Left colon (tissue), 2 donors: ENCODE measurements at regions not wholly inside any gene's neighbourhood (a gene's known extent, or its start where the extent isn't known, plus 50 kb on each side); places are given as distances from the start of the nearest gene placed in this dataset.

Experiments
- ATAC-seq: fragments of 200-7000 bp; cut with Tn5 transposase; one replicate; pipeline ENCODE4 v1.9.1; 2020; ENCODE audit warnings: mild to moderate bottlenecking, moderate library complexity
- DNase-seq, 2 donors: peaks; one replicate each; pipeline ENCODE4 v3.0.0-alpha.2; 2020
- intact Hi-C, 2 donors: fragments of 100-400 bp; cut with DNase I in 1 of 2; cut with micrococcal nuclease in 1 of 2; formaldehyde crosslinking; loops; one replicate each; pipeline versions ENCODE4 v1.11.2 to v1.14.0; 2022; cut with DNase I, micrococcal nuclease
- donor health status: DM: no; HTN: no; CAD: no.
- donor health status: DM: yes; HTN: yes; CAD: no.

DNA sequence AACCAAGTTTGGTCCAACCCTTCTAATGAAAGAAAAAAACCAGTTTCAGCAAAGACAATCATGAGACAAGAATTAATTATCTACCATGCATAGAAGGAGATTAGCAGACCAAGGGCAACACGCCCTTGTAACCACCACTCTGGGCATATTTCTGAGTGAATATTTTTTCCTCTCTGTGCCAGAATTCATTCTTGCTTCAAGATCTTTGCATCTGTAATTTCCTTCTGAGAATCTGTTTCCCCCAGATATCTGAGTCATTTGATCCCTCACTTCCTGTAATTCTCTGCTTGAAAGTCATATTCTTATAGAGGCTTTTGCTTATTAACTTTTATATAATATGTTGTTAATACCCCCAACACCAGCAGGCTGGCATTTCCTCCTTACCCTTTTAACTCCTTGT is 243.7 kb downstream of the SLC16A7 start:
- intact Hi-C loops: no loop called here
- ATAC-seq (no peak), DNase-seq (no peak)

DNA sequence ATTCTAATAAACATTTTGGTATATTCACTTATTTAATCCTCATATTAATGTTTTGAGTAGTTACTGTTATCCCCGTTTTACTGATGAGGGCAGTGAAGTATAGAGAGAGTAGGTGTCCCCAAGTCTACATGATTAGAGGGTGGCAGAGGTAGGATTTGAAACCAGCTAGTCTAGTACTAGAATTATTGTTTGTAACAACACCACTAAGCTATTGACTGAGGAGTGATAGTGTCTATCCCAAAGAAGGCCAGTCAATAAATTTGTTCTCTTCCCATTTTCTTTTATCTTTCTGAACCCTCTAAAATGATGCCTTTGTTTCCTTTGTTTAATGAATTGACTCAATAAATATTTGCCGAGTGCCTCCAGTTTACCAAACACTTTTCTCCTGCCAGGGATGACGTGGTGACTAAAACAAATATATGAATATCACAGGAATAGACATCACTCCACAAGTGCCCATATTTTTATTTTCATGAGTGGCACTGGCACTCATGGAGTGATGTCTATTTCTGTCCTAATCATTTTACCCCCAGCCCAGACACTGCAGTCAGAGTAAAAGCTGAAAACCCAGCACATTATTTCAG is 247.5 kb downstream of the SLC16A7 start:
- ATAC-seq: no peak
- DNase-seq: no peak
- intact Hi-C loops: no loop called here

DNA sequence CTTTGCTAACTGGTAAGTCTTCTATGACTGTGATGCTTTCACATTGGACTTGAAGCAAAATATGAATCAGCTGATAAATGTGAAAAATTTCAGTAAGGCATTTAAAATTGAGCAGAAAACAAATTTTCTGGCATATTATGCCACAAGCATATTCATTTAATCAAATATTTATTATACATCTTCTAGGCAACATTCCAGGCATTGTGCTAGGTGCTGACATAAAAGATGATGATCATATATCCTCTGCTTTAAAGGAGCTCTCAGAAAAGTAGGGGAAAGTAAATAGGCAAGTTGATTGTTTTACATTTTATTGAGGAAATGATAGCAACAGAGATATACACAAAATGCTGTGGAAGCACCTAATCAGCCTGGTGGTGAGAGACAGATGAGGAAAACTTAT is 248.9 kb downstream of the SLC16A7 start:
- DNase-seq (no peak), ATAC-seq (no peak)
- intact Hi-C loops: no loop called here

DNA sequence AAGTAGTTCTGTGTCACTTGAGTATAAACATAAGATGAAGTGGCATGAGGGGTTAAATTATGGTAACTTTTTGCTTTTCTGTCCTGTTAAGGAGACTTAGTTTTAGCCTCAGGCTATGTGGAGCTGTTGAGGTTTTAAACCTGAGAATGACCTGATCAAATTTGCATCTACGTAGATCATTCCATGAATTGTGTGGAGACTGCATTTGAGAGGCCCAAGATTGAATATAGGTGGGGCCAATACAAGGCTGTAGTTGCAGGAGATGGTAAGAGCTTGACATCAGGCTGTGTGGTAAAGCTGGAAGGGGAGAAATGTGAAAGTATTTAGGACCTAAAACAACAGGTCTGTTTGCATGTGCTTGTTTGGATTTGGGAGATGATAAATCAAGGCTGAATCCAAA is 249.5 kb downstream of the SLC16A7 start:
- intact Hi-C loops: no loop called here
- no peak for DNase-seq
- no peak for ATAC-seq

DNA sequence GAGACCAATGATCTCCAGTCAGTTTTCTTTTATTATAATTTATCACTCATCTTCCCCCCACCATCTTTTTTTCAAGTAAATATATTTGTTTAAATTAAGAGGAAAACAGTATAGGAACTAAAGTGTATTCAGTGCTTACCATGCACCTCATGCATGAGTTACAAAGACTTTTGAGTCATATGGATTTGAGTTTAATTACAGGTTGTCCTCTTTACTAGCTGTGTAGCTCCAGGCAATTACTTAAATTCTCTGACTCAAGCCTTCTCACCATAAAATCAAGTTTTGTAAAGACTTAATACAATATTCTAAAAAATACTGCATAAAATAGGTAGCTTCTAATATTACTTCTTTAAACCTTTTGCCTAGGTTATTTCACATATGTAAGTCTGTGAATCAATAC is 251.3 kb downstream of the SLC16A7 start:
- intact Hi-C loops: no loop called here
- no peak for DNase-seq
- ATAC-seq: no peak

DNA sequence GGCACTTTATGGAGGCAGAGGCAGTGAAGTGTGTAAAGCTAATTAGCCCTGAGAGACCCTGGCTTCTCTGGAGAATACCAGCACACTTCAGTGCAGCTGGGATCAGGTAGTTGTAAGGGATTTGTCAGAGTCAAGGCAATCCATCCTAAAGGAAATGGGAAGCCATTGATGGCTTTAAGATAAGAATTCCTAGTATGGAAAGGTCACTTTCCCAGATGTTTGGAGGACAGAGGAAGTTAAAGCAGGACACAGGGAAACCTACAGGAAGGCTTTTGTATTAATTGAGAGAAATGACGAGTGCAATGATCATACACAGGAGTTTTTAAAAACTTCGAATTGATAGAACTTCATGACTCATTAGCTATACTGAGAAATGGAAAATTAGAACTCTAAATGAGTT is 254.4 kb downstream of the SLC16A7 start:
- no peak for ATAC-seq
- intact Hi-C loops: no loop called here
- DNase-seq: no peak

DNA sequence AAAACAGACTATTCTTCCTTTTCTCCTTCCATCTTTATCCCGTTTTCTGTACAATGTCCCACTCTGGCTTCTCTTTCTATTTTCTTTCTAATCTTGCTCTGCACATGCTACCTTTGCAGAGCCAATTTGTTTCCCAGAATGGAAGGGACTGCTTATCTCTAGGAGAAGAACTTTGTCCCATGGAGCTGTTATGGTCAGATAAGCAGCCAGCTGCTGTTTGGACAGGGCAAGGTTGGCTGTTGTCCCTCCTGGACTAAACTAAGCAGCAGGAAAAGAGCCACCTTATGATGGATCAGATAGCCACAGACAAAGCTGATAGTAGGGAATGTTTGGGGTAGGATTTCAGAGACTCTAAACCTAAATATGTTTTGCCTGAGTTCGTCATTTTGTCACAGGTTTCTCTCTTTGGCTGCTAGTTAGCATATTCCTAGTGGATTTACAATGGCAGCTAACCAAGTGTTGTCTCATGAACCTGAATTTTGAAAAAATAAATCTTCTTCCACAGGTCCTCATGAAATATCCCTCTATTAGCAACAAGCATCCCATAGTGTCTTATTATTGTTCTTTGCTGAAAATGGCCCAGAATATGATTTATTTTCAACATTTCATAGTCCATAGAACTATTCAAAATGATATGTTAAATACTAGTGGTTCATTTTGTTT is 262.8 kb downstream of the SLC16A7 start:
- ATAC-seq: peak; percentile 100
- peak; percentile 25 to 49 for DNase-seq
- intact Hi-C loops: no loop called here

DNA sequence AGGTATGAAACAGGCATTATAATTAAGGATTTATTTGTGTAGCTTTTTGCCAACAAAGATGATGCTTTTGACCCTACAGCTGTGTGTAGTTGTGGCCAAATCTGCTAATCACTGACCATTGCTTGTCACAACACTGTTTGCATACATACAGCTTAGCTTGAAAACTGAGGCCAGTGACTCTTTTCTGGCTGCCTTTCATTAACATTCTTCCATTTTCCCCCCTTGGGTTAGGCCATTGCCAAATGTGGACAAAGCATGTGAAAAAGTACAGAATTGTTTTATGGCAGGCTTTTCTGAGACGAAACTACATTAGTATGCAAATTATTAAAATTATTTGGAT is 263.3 kb downstream of the SLC16A7 start:
- intact Hi-C loops: no loop called here
- DNase-seq: no peak
- no peak for ATAC-seq

DNA sequence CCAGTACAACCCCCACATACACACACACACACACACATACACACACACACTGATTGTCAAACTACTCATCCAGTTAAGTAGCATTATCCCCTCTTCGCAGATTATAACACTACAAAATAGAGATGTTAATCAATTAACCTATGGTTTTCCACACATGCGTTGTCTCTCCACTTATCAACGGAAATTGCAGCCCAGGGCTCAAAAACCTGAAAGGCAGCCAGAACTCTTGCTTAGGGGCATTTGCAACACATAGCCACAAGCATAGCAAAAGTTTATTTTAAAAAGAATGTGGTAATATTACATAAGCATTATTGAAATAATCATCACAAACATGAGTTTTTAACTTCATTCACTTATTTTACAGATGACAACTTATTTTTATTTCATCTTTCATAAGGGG is 265.8 kb downstream of the SLC16A7 start:
- intact Hi-C loops: no loop called here
- ATAC-seq: no peak

DNA sequence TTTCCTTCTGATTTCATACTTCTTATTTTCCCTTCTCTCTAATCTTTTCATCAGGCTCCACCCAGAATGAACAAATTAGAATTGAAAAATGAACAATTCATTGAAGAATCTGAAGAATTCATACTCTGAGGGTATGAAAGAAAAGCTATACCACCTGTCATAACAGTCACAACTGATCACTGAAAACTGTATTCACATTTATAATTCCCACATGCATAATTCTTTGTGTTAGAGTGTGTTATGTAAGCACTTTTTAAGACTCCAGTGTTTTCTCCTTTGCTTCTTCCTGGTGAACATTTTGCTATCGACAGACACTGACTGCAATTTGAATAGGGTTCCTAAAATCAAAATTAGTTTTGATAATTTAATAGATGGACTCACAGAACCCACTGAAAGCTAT is 271.2 kb downstream of the SLC16A7 start:
- intact Hi-C loops: no loop called here
- ATAC-seq: no peak
- DNase-seq: no peak

More for the DNA sequence above, 265.8 kb downstream of the SLC16A7 start:
- DNase-seq: no peak

DNA sequence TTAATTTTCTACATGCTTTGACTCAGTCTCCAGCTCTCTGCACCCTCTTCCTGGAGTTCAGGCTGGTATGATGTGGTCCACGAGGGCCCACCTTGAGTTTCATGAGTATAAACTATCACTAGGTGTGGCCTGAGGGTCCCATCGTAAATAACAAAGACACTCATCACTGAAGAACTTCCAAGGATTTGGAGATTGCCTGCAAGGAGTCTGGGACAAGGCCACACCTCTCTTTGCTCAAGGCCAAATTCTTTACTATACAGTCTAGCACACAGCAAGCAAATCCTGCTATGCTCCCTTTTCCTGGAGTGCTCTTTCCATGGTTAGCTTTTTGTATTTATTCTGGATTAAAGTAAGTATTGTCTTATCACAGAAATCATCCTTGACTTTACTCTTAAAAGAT is 271.9 kb downstream of the SLC16A7 start:
- intact Hi-C loops: no loop called here
- no peak for DNase-seq
- ATAC-seq: no peak

DNA sequence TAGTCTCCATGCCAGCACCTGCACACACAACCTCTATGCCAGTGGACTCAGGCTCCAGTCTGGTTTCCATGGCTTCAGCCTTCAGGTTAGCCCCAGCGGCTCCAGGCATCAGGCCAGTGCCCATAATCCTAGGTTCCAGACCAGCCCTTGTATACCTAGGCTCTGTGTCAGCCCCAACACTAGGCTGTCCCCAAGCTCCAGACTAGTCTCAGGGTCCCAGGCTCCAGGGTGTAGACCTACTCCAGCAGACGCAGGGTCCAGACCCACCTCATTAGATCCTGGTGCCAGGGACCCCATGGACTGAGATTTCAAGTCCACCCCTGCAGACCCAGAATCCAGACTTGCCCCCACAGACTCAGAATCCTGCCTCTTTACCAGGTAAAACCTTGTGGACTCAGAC is 275.9 kb downstream of the SLC16A7 start:
- ATAC-seq (no peak), DNase-seq (no peak)
- intact Hi-C loops: no loop called here

DNA sequence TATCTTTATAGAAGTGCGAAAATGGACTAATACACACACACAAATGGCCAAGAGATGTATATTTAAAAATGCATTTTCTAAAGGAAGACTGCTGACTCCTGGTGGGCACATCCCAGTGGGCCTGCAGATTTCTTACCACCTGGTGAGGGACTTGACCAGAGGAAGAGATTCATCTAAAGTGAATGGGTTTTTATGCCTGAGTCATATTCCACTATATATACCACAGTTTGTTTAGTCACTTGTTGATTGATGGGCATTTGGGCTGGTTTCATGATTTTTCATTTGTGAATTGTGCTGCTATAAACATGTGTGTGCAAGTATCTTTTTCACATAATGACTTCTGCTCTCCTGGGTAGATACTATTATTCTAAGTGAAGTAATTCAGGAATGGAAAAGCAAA is 277.3 kb downstream of the SLC16A7 start:
- DNase-seq: no peak
- intact Hi-C loops: no loop called here
- ATAC-seq: no peak

DNA sequence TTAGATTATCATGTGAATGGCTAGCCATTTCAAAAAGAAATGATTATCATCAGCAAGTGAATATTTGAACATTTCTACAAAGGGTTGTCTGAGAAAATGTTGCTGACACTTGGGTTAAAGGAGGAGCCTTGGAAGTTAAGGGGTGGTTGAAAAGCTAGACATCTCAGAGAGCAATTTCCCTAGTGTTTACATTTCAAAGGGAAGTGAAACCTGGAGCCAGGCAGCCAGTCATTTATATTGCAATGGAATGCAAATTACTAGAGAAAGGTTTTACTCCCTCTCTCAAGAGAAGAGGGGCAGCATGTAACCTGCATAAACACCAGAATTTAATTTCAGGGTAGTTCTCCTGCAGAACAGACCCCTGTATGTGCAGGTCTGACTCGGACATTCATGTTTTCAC is 279.0 kb downstream of the SLC16A7 start:
- ATAC-seq (peak; percentile 68), DNase-seq (no peak)
- intact Hi-C loops: no loop called here

DNA sequence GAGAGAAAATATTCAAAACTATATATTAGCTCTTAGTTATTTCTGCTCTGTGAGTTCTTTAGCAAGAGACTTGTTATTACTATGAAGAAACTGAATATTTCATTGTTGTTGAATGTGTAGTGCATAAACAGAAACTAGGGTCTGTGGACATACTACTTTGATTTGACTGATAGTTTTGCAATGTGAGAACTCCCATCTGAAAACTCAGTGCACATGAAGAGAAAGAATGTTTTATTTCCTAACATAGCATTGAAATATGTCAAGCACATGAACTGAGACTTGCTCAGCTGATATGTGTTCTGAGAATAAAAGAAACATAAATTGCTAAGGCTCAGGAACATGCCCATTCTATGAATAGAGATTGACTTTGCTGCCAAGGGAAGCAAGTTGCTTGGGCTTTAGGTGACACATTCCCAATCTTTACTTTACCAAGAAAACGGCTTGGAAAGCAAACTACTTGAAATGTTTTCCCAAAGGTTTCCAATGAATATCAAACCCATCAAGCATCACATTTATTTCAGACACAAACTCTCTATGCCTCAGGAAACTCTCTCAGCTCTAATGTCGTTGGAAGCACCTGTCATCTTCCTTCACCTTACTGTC is 290.4 kb downstream of the SLC16A7 start:
- no peak for ATAC-seq
- intact Hi-C loops: no loop called here
- DNase-seq: no peak

DNA sequence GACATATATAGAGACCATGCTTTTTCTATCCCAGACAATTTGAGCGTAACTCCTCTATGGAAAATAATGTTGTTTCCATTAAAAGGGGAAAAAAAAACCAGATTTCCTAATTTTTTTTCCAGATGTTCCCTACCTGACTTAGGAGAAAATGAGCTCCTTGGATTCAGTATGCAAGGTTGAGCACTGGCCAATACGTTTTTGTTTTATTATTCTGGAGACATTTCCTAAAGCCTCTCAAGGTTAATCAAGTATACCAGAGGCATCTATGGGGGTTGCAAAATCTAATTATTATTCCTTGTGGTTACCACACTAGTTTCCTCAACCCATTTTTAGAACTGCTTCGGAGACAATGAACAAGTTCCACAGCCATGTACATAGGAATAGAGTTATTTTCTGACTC is 291.3 kb downstream of the SLC16A7 start:
- intact Hi-C loops: no loop called here
- DNase-seq (no peak), ATAC-seq (no peak)

DNA sequence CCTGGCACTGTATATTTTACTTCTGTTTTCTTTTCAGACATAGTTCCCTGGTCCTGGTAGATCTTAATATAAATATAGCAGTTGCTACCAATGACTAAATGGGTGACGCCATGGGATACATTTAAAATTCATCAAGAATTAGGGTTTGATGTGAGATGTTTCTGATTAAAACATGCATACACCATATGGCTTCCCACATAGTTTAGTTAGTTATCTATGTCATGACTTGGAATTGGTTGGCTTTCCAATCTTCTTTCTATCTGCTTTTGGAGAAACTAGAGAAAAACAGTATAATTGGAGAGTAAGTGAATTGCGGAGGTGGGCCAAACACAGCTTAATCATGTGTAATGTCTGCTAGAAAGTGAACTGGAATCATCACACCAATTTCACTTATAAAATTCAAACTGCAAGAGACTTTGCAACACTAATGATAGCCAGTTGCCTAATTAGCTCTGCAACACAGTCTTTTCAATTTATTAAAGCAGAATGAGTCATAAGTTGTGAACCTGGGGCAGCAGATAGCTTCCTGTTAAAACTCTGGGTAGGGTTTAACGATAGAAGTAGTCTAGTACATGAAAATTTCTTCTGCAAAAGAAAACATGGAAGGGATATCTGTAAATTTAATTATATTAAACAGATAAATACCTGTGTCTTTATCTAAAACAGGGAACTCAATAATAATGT is 295.2 kb downstream of the SLC16A7 start:
- ATAC-seq (no peak), DNase-seq (no peak)
- intact Hi-C loops: no loop called here

DNA sequence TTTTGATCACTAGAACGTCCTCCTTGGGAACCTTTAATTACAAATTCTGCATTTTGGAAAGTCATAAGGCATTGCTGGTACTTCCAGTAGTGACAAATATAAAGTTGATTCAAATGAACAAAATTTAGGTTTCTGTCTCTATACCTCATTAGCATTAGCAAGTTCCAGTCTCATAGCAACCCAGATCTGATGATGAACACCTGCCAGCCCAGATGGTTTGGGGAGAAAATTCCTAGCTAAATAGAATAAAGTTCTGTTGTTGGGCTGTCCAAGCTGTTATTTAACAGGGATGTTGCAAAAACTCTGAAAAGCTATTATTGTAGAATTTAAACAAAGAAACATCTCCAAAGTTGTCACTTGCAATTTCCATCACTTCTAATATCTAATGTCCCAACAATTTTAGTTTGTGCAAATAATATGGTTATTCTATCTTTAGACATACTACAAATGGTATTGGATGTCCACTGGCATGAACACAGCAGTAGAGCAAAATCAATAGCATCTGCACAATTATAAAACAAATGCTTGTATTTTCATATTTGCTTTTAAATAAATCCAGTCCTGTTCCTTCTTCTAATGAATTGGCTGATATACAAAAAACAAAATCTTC is 299.4 kb downstream of the SLC16A7 start:
- no peak for ATAC-seq
- intact Hi-C loops: no loop called here
- no peak for DNase-seq

DNA sequence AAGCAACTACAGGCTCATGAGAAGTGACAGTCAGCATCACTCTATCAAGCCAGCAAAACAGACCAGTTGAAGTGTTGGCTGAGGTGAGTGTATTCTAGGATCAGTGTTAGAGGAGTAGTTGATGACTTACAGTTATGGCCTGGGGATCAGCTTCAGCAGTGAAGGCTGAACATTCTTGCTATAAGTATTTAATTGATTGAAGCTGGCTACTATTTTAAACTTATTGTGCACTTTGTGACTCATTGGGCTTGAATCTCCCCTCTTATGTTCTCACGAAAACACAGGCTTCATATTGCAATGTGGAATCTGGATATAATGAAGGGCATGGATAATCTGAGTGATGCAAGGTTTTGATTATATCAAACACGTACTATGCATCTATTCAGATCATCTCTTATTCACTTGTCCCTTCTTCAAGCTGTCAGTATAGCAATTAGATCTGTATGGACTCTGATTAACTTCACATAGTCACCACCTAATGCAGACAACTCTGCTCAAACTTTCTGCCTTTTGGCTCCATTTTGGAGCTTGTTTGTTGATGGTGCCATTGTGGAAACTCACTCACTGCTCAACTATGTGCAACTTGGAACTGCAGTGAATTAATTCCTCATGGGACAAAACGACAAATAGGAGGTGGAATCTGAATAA is 309.2 kb downstream of the SLC16A7 start:
- intact Hi-C loops: no loop called here
- DNase-seq (no peak), ATAC-seq (no peak)

DNA sequence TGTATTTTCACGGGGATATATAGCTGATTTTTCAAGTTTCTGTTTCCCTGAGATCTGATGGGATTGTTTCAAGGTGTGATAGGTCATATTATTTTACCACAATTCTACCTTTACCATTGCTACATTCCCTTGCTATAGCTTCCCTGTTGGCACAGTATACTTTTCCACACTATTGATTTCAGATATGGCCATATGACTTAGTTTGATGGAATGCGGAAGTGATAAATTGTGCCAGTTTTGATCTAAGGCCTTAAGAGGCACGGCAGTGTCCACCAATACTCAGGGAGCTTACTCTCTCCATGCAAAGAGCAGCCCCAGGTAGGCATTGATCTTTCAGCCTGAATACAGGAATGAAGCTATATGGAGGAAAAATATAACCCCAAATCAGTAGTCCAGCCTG is 315.7 kb downstream of the SLC16A7 start:
- no peak for ATAC-seq
- DNase-seq: no peak
- intact Hi-C loops: no loop called here
